Ascending aorta (tissue), 2 donors: ENCODE measurements at regions not wholly inside any gene's neighbourhood (a gene's known extent, or its start where the extent isn't known, plus 50 kb on each side); places are given as distances from the start of the nearest gene placed in this dataset.

Experiments used
- DNase-seq, 2 donors: peaks; one replicate each; pipeline ENCODE4 v3.0.0-alpha.2; 2019; ENCODE audit warnings: low spot score in 2 of 2
- H3K27ac ChIP-seq, 2 donors: fragments of 200-600 bp; sonication (generic); one replicate each; pipeline ENCODE4 v1.5.1; 2016 to 2017; ENCODE audit warnings: mild to moderate bottlenecking in 1 of 2
- H3K27me3 ChIP-seq: fragments of 200-600 bp; sonication (generic); one replicate; pipeline ENCODE4 v1.5.1; 2017
- H3K36me3 ChIP-seq, 2 donors: fragments of 200-600 bp; sonication (generic); one replicate each; pipeline ENCODE4 v1.5.1; 2016
- H3K4me1 ChIP-seq, 2 donors: fragments of 200-600 bp; sonication (generic); one replicate each; pipeline ENCODE4 v1.5.1; 2016 to 2017; ENCODE audit warnings: mild to moderate bottlenecking in 1 of 2
- H3K4me3 ChIP-seq, 2 donors: fragments of 200-600 bp; sonication (generic); one replicate each; pipeline ENCODE4 v1.5.1; 2016 to 2017; ENCODE audit warnings: mild to moderate bottlenecking in 1 of 2
- H3K9me3 ChIP-seq, 2 donors: fragments of 200-600 bp; sonication (generic); one replicate each; pipeline ENCODE4 v1.5.1; 2016
- CTCF ChIP-seq, 3 experiments: fragments of 200-600 bp in 2 of 3; fragments of 450-650 bp in 1 of 3; sonication (generic) in 2 of 3; IDR thresholded peaks; one replicate each; pipeline ENCODE4 v1.5.1; 2016 to 2019; ENCODE audit warnings: antibody characterized with exemption in 3 of 3, mild to moderate bottlenecking in 1 of 3, moderate library complexity in 1 of 3
- intact Hi-C: fragments of 100-400 bp; cut with DNase I; formaldehyde crosslinking; loops from one replicate; pipeline ENCODE4 v1.15.1; 2023

- no peak overlapping the region for H3K27ac ChIP-seq
- H3K4me1 ChIP-seq, result no peaks in the 10 kb centered on the region
- H3K4me3 ChIP-seq, result no peak overlapping the region
- TF ChIP-seq CTCF (IDR thresholded peaks at IDR 0.05), result no peak
- no peaks in the 10 kb centered on the region for H3K9me3 ChIP-seq
- DNase-seq, result no peak
- intact Hi-C loops, result no loop called here
- no peaks in the 10 kb centered on the region for H3K36me3 ChIP-seq
- H3K27me3 ChIP-seq, result no peaks in the 10 kb centered on the region
These were observed 66.3 kb upstream of the RAB18 start for GRCh38 chr10:27437775-27438174.

GRCh38 chr10:27436710-27437109, 67.4 kb upstream of the RAB18 start:
- no peak for DNase-seq
- no peaks in the 10 kb centered on the region for H3K4me1 ChIP-seq
- no peaks in the 10 kb centered on the region for H3K27me3 ChIP-seq
- no peaks in the 10 kb centered on the region for H3K36me3 ChIP-seq
- no peak for TF ChIP-seq CTCF (IDR thresholded peaks at IDR 0.05)
- intact Hi-C loops, result no loop called here
- H3K9me3 ChIP-seq, result no peaks in the 10 kb centered on the region
- H3K4me3 ChIP-seq, result no peak overlapping the region
- no peak overlapping the region for H3K27ac ChIP-seq

- TF ChIP-seq CTCF (IDR thresholded peaks at IDR 0.05), result no peak
- no peak for DNase-seq
- H3K4me1 ChIP-seq, result no peaks in the 10 kb centered on the region
- H3K27me3 ChIP-seq, result no peaks in the 10 kb centered on the region
- no peaks in the 10 kb centered on the region for H3K36me3 ChIP-seq
- no peaks in the 10 kb centered on the region for H3K9me3 ChIP-seq
- intact Hi-C loops, result no loop called here
- no peak overlapping the region for H3K4me3 ChIP-seq
- H3K27ac ChIP-seq, result no peak overlapping the region
These were observed 70.1 kb upstream of the RAB18 start for GRCh38 chr10:27433976-27434375.

GRCh38 chr10:27426948-27427467, 77.1 kb upstream of the RAB18 start:
- DNase-seq, result no peak
- Histone ChIP-seq H3K27ac (no peak overlapping the region), H3K4me3 (no peak overlapping the region), H3K27me3 (no peaks in the 10 kb centered on the region), H3K36me3 (no peaks in the 10 kb centered on the region), H3K4me1 (no peaks in the 10 kb centered on the region), H3K9me3 (no peaks in the 10 kb centered on the region)
- intact Hi-C loops, result no loop called here
- no peak for TF ChIP-seq CTCF (IDR thresholded peaks at IDR 0.05)

- Histone ChIP-seq H3K9me3 (no peaks in the 10 kb centered on the region), H3K27me3 (no peaks in the 10 kb centered on the region), H3K4me3 (no peak overlapping the region), H3K36me3 (no peaks in the 10 kb centered on the region), H3K27ac (no peak overlapping the region), H3K4me1 (no peaks in the 10 kb centered on the region)
- DNase-seq, result no peak
- no peak for TF ChIP-seq CTCF (IDR thresholded peaks at IDR 0.05)
- intact Hi-C loops, result no loop called here
These were observed 90.2 kb upstream of the RAB18 start for GRCh38 chr10:27413831-27414348.

- intact Hi-C loops, result no loop called here
- no peak for TF ChIP-seq CTCF (IDR thresholded peaks at IDR 0.05)
These were observed 90.7 kb upstream of the RAB18 start for GRCh38 chr10:27413387-27413786.

More at GRCh38 chr10:27413387-27413786, 90.7 kb upstream of the RAB18 start:
- H3K4me3 ChIP-seq, result no peak overlapping the region
- H3K27me3 ChIP-seq, result no peaks in the 10 kb centered on the region
- no peaks in the 10 kb centered on the region for H3K4me1 ChIP-seq
- H3K9me3 ChIP-seq, result no peaks in the 10 kb centered on the region
- H3K36me3 ChIP-seq, result no peaks in the 10 kb centered on the region
- no peak for DNase-seq
- no peak overlapping the region for H3K27ac ChIP-seq
